Neural cell (in vitro differentiated cells): ENCODE measurements at regions not wholly inside any gene's neighbourhood (a gene's known extent, or its start where the extent isn't known, plus 50 kb on each side); places are given as distances from the start of the nearest gene placed in this dataset.
"Not testable (repeated sequence)": the region's sequence is repeated elsewhere in the genome, so short reads cannot be mapped to it uniquely, and the experiment has no call there.

Source experiments
- H2AFZ ChIP-seq: fragments of 200-600, 300-800 bp; sonication (generic), shearing (Covaris generic); 2 replicates; pipeline ENCODE4 v1.6.0; 2014; ENCODE audit warnings: low read depth, mild to moderate bottlenecking, antibody characterized with exemption, low read length, moderate library complexity
- H3F3A ChIP-seq: fragments of 200-600 bp; shearing (Covaris generic); 2 replicates; pipeline ENCODE4 v1.6.1; 2016; ENCODE audit warnings: mild to moderate bottlenecking, moderate library complexity, mixed read lengths, antibody characterized with exemption, low read length; ENCODE audit not compliant: insufficient read depth, poor library complexity, severe bottlenecking
- H3K27ac ChIP-seq: fragments of 200-600, 300-800 bp; sonication (generic), shearing (Covaris generic); 2 replicates; pipeline ENCODE4 v1.5.1; 2014; ENCODE audit warnings: mild to moderate bottlenecking, low read length, moderate library complexity
- H3K27me3 ChIP-seq: fragments of 300-800, 200-600 bp; sonication (generic), shearing (Covaris generic); 2 replicates; pipeline ENCODE4 v1.6.0; 2014; ENCODE audit warnings: mild to moderate bottlenecking, low read depth, low read length, moderate library complexity; ENCODE audit not compliant: insufficient read depth
- H3K36me3 ChIP-seq: fragments of 300-800, 200-600 bp; sonication (generic), shearing (Covaris generic); 2 replicates; pipeline ENCODE4 v1.5.1; 2014; ENCODE audit warnings: mild to moderate bottlenecking, antibody characterized with exemption, low read length, moderate library complexity; ENCODE audit not compliant: insufficient read depth
- H3K4me2 ChIP-seq: fragments of 300-800, 200-600 bp; sonication (generic), shearing (Covaris generic); 2 replicates; pipeline ENCODE4 v1.6.0; 2014; ENCODE audit warnings: mild to moderate bottlenecking, low read length
- H3K4me3 ChIP-seq: fragments of 300-800, 200-600 bp; sonication (generic), shearing (Covaris generic); 2 replicates; pipeline ENCODE4 v1.5.1; 2014; ENCODE audit warnings: mild to moderate bottlenecking, low read length, moderate library complexity
- H3K79me2 ChIP-seq: fragments of 200-600 bp; shearing (Covaris generic); replicated peaks from 2 replicates; pipeline ENCODE4 v1.6.0; 2014; ENCODE audit warnings: mild to moderate bottlenecking, low read length, moderate library complexity; ENCODE audit not compliant: insufficient read depth
- H3K9ac ChIP-seq: fragments of 300-800, 200-600 bp; sonication (generic), shearing (Covaris generic); 2 replicates; pipeline ENCODE4 v1.6.1; 2016; ENCODE audit warnings: mild to moderate bottlenecking, low read length, mixed read lengths
- H3K9me2 ChIP-seq: fragments of 200-600 bp; shearing (Covaris generic); 2 replicates; pipeline ENCODE4 v1.6.1; 2016; ENCODE audit warnings: mild to moderate bottlenecking, low read length, mixed read lengths; ENCODE audit not compliant: insufficient read depth
- H3K9me3 ChIP-seq: fragments of 200-600, 300-800 bp; sonication (generic), shearing (Covaris generic); 2 replicates; pipeline ENCODE4 v1.6.1; 2016; ENCODE audit warnings: mild to moderate bottlenecking, mixed run types, low read length, moderate library complexity, mixed read lengths
- H4K20me1 ChIP-seq: fragments of 200-600 bp; shearing (Covaris generic); 2 replicates; pipeline ENCODE4 v1.6.1; 2016; ENCODE audit warnings: mild to moderate bottlenecking, mixed run types; ENCODE audit not compliant: insufficient read depth
- EP300 ChIP-seq: fragments of 450-650 bp; conservative IDR thresholded peaks from 2 replicates; pipeline ENCODE4 v1.6.1; 2014; ENCODE audit warnings: antibody characterized with exemption, mild to moderate bottlenecking, moderate library complexity; ENCODE audit not compliant: poor library complexity, severe bottlenecking
- EZH2 ChIP-seq: fragments of 200-600, 300-800 bp; shearing (Covaris generic), sonication (generic); IDR thresholded peaks from 2 replicates; pipeline ENCODE4 v1.6.1; 2014; ENCODE audit warnings: antibody characterized with exemption, low read length, borderline replicate concordance, mild to moderate bottlenecking; ENCODE audit not compliant: insufficient read depth, poor library complexity, severe bottlenecking
- MXI1 ChIP-seq: fragments of 450-650 bp; conservative IDR thresholded peaks from 2 replicates; pipeline ENCODE4 v1.6.1; 2014; ENCODE audit warnings: antibody characterized with exemption, mild to moderate bottlenecking; ENCODE audit not compliant: poor library complexity, severe bottlenecking
- POLR2AphosphoS5 ChIP-seq: IDR thresholded peaks from 2 replicates; pipeline ENCODE4 v1.6.1; 2012
- RAD21 ChIP-seq: fragments of 450-650 bp; conservative IDR thresholded peaks from 2 replicates; pipeline ENCODE4 v1.6.1; 2014; ENCODE audit warnings: antibody characterized with exemption, mild to moderate bottlenecking, moderate library complexity
- SMC3 ChIP-seq: fragments of 450-650 bp; conservative IDR thresholded peaks from 2 replicates; pipeline ENCODE4 v1.6.1; 2014; ENCODE audit warnings: antibody characterized with exemption, mild to moderate bottlenecking, moderate library complexity; ENCODE audit not compliant: poor library complexity
- TAF1 ChIP-seq: IDR thresholded peaks from 2 replicates; pipeline ENCODE4 v1.6.1; 2012; ENCODE audit warnings: low read depth
- TF ChIP-seq, protein P1 (sequence below): IDR thresholded peaks from 2 replicates; pipeline ENCODE4 v1.6.1; 2012; ENCODE audit warnings: borderline replicate concordance
- TF ChIP-seq, protein P2 (sequence below): fragments of 450-650 bp; IDR thresholded peaks from 2 replicates; pipeline ENCODE4 v1.5.1; 2014; ENCODE audit warnings: antibody characterized with exemption, mild to moderate bottlenecking, moderate library complexity; ENCODE audit not compliant: poor library complexity, severe bottlenecking

DNA sequence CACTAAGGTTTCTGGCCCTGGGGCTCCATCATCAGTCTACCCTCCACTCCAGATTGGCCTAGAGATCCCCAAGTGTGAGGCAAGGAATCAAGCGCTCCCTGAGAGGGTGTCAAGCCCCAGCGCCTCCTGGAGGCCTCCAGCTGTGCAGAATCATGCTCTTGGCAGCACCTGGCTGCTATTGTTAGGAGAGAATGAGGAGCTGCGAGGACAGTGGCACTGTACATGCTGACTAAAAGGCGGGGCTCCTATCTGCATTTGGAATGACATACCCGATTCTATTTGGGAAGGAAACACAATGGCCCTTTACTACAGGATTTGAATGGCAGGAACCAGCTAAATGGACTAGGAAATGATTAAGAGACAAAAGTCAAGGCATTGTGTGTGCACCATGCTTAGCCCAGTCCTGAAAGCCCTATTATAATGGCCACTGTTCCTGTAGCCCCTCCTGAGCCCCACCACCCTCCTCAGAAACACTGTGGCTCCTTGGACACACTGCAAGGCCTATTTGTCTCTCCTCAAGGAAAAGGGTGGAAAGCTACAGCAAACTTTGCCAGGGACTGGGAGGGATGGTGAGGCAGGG is 106.1 kb downstream of the KBTBD2 start:
- not testable (repeated sequence) for H3K27ac ChIP-seq, H3K4me3 ChIP-seq, H3K9me2 ChIP-seq, H4K20me1 ChIP-seq, H2AFZ ChIP-seq, H3F3A ChIP-seq, H3K9ac ChIP-seq, H3K9me3 ChIP-seq, H3K36me3 ChIP-seq, H3K79me2 ChIP-seq, H3K4me2 ChIP-seq, H3K27me3 ChIP-seq

DNA sequence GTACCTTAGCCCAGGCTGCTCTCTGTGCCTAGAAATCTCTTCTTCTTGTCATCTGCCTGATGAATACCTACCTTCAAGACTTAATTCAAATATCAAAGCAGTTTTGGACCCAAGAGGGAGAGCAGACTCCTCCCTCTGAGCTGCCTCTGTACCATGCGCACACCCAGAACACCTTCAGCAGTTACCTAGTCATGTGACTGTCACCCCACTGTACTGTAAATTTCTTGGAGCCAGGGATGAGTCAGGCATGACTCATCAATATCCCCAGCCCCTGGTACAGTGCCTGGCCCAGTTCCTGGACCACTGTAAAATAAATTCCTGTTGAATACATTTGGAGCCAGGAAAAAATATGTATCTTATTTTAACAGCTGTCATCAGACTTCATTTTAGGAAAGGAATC is 111.7 kb downstream of the KBTBD2 start:
- not testable (repeated sequence) for H3K9ac ChIP-seq, H3F3A ChIP-seq, H3K27me3 ChIP-seq, H4K20me1 ChIP-seq, H3K4me3 ChIP-seq, H3K27ac ChIP-seq, H3K9me3 ChIP-seq, H2AFZ ChIP-seq, H3K79me2 ChIP-seq, H3K36me3 ChIP-seq, H3K9me2 ChIP-seq, H3K4me2 ChIP-seq

DNA sequence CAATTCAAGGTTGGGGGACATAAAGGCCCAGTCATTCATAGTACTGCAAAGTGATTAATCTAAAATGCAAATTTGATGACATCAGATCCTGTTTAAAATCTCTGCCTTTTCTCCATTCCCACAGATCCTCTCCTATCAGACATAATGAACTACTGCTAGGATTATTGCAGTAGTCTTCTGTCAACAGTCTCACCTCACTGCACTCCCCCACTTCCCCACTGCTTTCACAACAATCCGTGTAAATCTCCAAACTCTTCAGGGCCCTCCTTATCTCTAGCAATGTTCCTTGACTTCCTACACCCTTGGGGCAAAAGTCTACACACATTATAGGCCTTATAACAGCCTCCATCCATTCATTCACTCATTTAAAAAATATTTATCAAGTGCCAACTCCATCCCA is 112.4 kb downstream of the KBTBD2 start:
- Histone ChIP-seq H2AFZ (no peak overlapping the region), H3K27me3 (no peaks in the 10 kb centered on the region), H3K4me2 (no peak overlapping the region), H3K79me2 (no peaks in the 10 kb centered on the region), H4K20me1 (no peaks in the 10 kb centered on the region), H3K9me3 (no peaks in the 10 kb centered on the region), H3F3A (no peaks in the 10 kb centered on the region), H3K36me3 (no peaks in the 10 kb centered on the region), H3K27ac (no peak overlapping the region), H3K9me2 (no peaks in the 10 kb centered on the region), H3K4me3 (no peak overlapping the region), H3K9ac (no peak overlapping the region)
- TF ChIP-seq SMC3 (no peak), RAD21 (no peak), MXI1 (no peak), POLR2AphosphoS5 (no peak), TAF1 (no peak), EP300 (no peak), EZH2 (no peak)
- TF ChIP-seq, protein P1, sequence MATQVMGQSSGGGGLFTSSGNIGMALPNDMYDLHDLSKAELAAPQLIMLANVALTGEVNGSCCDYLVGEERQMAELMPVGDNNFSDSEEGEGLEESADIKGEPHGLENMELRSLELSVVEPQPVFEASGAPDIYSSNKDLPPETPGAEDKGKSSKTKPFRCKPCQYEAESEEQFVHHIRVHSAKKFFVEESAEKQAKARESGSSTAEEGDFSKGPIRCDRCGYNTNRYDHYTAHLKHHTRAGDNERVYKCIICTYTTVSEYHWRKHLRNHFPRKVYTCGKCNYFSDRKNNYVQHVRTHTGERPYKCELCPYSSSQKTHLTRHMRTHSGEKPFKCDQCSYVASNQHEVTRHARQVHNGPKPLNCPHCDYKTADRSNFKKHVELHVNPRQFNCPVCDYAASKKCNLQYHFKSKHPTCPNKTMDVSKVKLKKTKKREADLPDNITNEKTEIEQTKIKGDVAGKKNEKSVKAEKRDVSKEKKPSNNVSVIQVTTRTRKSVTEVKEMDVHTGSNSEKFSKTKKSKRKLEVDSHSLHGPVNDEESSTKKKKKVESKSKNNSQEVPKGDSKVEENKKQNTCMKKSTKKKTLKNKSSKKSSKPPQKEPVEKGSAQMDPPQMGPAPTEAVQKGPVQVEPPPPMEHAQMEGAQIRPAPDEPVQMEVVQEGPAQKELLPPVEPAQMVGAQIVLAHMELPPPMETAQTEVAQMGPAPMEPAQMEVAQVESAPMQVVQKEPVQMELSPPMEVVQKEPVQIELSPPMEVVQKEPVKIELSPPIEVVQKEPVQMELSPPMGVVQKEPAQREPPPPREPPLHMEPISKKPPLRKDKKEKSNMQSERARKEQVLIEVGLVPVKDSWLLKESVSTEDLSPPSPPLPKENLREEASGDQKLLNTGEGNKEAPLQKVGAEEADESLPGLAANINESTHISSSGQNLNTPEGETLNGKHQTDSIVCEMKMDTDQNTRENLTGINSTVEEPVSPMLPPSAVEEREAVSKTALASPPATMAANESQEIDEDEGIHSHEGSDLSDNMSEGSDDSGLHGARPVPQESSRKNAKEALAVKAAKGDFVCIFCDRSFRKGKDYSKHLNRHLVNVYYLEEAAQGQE, result no peak
- TF ChIP-seq, protein P2, sequence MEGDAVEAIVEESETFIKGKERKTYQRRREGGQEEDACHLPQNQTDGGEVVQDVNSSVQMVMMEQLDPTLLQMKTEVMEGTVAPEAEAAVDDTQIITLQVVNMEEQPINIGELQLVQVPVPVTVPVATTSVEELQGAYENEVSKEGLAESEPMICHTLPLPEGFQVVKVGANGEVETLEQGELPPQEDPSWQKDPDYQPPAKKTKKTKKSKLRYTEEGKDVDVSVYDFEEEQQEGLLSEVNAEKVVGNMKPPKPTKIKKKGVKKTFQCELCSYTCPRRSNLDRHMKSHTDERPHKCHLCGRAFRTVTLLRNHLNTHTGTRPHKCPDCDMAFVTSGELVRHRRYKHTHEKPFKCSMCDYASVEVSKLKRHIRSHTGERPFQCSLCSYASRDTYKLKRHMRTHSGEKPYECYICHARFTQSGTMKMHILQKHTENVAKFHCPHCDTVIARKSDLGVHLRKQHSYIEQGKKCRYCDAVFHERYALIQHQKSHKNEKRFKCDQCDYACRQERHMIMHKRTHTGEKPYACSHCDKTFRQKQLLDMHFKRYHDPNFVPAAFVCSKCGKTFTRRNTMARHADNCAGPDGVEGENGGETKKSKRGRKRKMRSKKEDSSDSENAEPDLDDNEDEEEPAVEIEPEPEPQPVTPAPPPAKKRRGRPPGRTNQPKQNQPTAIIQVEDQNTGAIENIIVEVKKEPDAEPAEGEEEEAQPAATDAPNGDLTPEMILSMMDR, result no peak

DNA sequence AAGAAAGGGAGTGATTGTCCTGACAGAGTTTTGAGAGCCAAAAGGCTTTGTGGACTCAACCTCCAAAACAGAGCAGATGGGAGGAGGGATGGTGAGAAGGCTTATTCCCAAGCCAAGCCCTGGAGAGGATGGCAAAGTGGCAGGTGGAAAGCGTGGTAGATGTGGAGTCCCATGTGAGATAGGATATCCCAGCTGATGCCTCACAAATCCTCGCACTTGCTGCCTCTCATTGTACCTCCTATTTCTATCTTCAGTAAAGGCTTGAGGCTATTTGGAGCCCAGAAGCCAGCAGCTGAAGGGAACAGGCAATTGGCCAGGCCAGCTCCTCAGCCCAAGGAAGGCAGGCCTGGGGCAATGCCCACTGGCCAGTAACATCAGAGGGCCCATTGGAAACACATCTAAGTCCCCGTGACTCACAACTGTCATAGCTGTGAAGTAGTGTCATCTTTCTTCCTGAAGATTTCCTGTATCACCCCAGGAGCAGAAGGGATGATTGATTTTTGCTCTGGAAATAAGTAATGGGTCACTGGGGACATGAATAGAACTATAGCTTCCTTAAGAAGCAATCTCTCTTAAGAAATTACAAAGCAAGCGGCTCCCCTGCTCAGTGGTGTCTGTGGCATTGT is 114.4 kb downstream of the KBTBD2 start:
- not testable (repeated sequence) for H3F3A ChIP-seq, H3K27me3 ChIP-seq, H3K9ac ChIP-seq, H3K9me2 ChIP-seq, H3K36me3 ChIP-seq, H3K9me3 ChIP-seq, H3K4me3 ChIP-seq, H2AFZ ChIP-seq, H4K20me1 ChIP-seq, H3K27ac ChIP-seq, H3K4me2 ChIP-seq, H3K79me2 ChIP-seq

DNA sequence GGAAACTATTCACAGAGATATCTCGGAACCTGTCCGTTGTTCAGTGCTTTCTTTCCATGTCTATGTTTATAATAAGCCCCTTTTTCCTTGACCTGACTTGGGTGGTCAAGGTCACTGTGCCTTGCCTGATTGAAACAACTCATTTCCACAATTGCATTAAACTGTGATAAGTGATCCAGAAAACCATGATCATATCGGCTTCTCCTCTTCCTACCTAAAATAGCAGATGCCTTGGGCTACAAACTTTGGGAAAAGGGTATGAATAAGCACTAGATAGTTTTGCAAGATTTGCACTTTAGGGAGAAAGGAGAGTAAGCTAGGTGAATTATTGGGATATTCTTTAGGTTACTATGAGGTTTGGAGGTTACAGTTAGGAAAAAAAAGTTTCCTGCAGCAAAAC is 115.2 kb downstream of the KBTBD2 start:
- H4K20me1 ChIP-seq, H3K9ac ChIP-seq, H2AFZ ChIP-seq, H3K27me3 ChIP-seq, H3K27ac ChIP-seq, H3K79me2 ChIP-seq, H3K4me3 ChIP-seq, H3K36me3 ChIP-seq, H3K9me2 ChIP-seq, H3K4me2 ChIP-seq, H3K9me3 ChIP-seq, H3F3A ChIP-seq: not testable (repeated sequence)
